Neural cell (in vitro differentiated cells): ENCODE measurements at regions not wholly inside any gene's neighbourhood (a gene's known extent, or its start where the extent isn't known, plus 50 kb on each side); places are given as distances from the start of the nearest gene placed in this dataset.

Experiments used
- H2AFZ ChIP-seq: fragments of 200-600, 300-800 bp; sonication (generic), shearing (Covaris generic); 2 replicates; pipeline ENCODE4 v1.6.0; 2014; ENCODE audit warnings: low read depth, mild to moderate bottlenecking, antibody characterized with exemption, low read length, moderate library complexity
- H3F3A ChIP-seq: fragments of 200-600 bp; shearing (Covaris generic); 2 replicates; pipeline ENCODE4 v1.6.1; 2016; ENCODE audit warnings: mild to moderate bottlenecking, moderate library complexity, mixed read lengths, antibody characterized with exemption, low read length; ENCODE audit not compliant: insufficient read depth, poor library complexity, severe bottlenecking
- H3K27ac ChIP-seq: fragments of 200-600, 300-800 bp; sonication (generic), shearing (Covaris generic); 2 replicates; pipeline ENCODE4 v1.5.1; 2014; ENCODE audit warnings: mild to moderate bottlenecking, low read length, moderate library complexity
- H3K27me3 ChIP-seq: fragments of 300-800, 200-600 bp; sonication (generic), shearing (Covaris generic); 2 replicates; pipeline ENCODE4 v1.6.0; 2014; ENCODE audit warnings: mild to moderate bottlenecking, low read depth, low read length, moderate library complexity; ENCODE audit not compliant: insufficient read depth
- H3K36me3 ChIP-seq: fragments of 300-800, 200-600 bp; sonication (generic), shearing (Covaris generic); 2 replicates; pipeline ENCODE4 v1.5.1; 2014; ENCODE audit warnings: mild to moderate bottlenecking, antibody characterized with exemption, low read length, moderate library complexity; ENCODE audit not compliant: insufficient read depth
- H3K4me2 ChIP-seq: fragments of 300-800, 200-600 bp; sonication (generic), shearing (Covaris generic); 2 replicates; pipeline ENCODE4 v1.6.0; 2014; ENCODE audit warnings: mild to moderate bottlenecking, low read length
- H3K4me3 ChIP-seq: fragments of 300-800, 200-600 bp; sonication (generic), shearing (Covaris generic); 2 replicates; pipeline ENCODE4 v1.5.1; 2014; ENCODE audit warnings: mild to moderate bottlenecking, low read length, moderate library complexity
- H3K79me2 ChIP-seq: fragments of 200-600 bp; shearing (Covaris generic); replicated peaks from 2 replicates; pipeline ENCODE4 v1.6.0; 2014; ENCODE audit warnings: mild to moderate bottlenecking, low read length, moderate library complexity; ENCODE audit not compliant: insufficient read depth
- H3K9ac ChIP-seq: fragments of 300-800, 200-600 bp; sonication (generic), shearing (Covaris generic); 2 replicates; pipeline ENCODE4 v1.6.1; 2016; ENCODE audit warnings: mild to moderate bottlenecking, low read length, mixed read lengths
- H3K9me2 ChIP-seq: fragments of 200-600 bp; shearing (Covaris generic); 2 replicates; pipeline ENCODE4 v1.6.1; 2016; ENCODE audit warnings: mild to moderate bottlenecking, low read length, mixed read lengths; ENCODE audit not compliant: insufficient read depth
- H3K9me3 ChIP-seq: fragments of 200-600, 300-800 bp; sonication (generic), shearing (Covaris generic); 2 replicates; pipeline ENCODE4 v1.6.1; 2016; ENCODE audit warnings: mild to moderate bottlenecking, mixed run types, low read length, moderate library complexity, mixed read lengths
- H4K20me1 ChIP-seq: fragments of 200-600 bp; shearing (Covaris generic); 2 replicates; pipeline ENCODE4 v1.6.1; 2016; ENCODE audit warnings: mild to moderate bottlenecking, mixed run types; ENCODE audit not compliant: insufficient read depth
- CTCF ChIP-seq: fragments of 450-650 bp; IDR thresholded peaks from 2 replicates; pipeline ENCODE4 v1.5.1; 2014; ENCODE audit warnings: antibody characterized with exemption, mild to moderate bottlenecking, moderate library complexity; ENCODE audit not compliant: poor library complexity, severe bottlenecking
- EP300 ChIP-seq: fragments of 450-650 bp; conservative IDR thresholded peaks from 2 replicates; pipeline ENCODE4 v1.6.1; 2014; ENCODE audit warnings: antibody characterized with exemption, mild to moderate bottlenecking, moderate library complexity; ENCODE audit not compliant: poor library complexity, severe bottlenecking
- EZH2 ChIP-seq: fragments of 200-600, 300-800 bp; shearing (Covaris generic), sonication (generic); IDR thresholded peaks from 2 replicates; pipeline ENCODE4 v1.6.1; 2014; ENCODE audit warnings: antibody characterized with exemption, low read length, borderline replicate concordance, mild to moderate bottlenecking; ENCODE audit not compliant: insufficient read depth, poor library complexity, severe bottlenecking
- MXI1 ChIP-seq: fragments of 450-650 bp; conservative IDR thresholded peaks from 2 replicates; pipeline ENCODE4 v1.6.1; 2014; ENCODE audit warnings: antibody characterized with exemption, mild to moderate bottlenecking; ENCODE audit not compliant: poor library complexity, severe bottlenecking
- POLR2AphosphoS5 ChIP-seq: IDR thresholded peaks from 2 replicates; pipeline ENCODE4 v1.6.1; 2012
- RAD21 ChIP-seq: fragments of 450-650 bp; conservative IDR thresholded peaks from 2 replicates; pipeline ENCODE4 v1.6.1; 2014; ENCODE audit warnings: antibody characterized with exemption, mild to moderate bottlenecking, moderate library complexity
- SMC3 ChIP-seq: fragments of 450-650 bp; conservative IDR thresholded peaks from 2 replicates; pipeline ENCODE4 v1.6.1; 2014; ENCODE audit warnings: antibody characterized with exemption, mild to moderate bottlenecking, moderate library complexity; ENCODE audit not compliant: poor library complexity
- TAF1 ChIP-seq: IDR thresholded peaks from 2 replicates; pipeline ENCODE4 v1.6.1; 2012; ENCODE audit warnings: low read depth
- TF ChIP-seq, protein P1 (sequence below): IDR thresholded peaks from 2 replicates; pipeline ENCODE4 v1.6.1; 2012; ENCODE audit warnings: borderline replicate concordance

- Histone ChIP-seq H3K79me2 (no peaks in the 10 kb centered on the region), H3K27me3 (no peaks in the 10 kb centered on the region), H4K20me1 (no peaks in the 10 kb centered on the region), H3K4me3 (no peak overlapping the region), H3F3A (no peaks in the 10 kb centered on the region), H3K4me2 (no peak overlapping the region), H2AFZ (no peak overlapping the region), H3K36me3 (no peaks in the 10 kb centered on the region), H3K9me2 (no peaks in the 10 kb centered on the region), H3K9me3 (no peaks in the 10 kb centered on the region), H3K9ac (no peak overlapping the region), H3K27ac (no peak overlapping the region)
- TF ChIP-seq EZH2 (no peak), RAD21 (no peak), MXI1 (no peak), EP300 (no peak), POLR2AphosphoS5 (no peak), CTCF (no peak), TAF1 (no peak), SMC3 (no peak)
- TF ChIP-seq, protein P1, sequence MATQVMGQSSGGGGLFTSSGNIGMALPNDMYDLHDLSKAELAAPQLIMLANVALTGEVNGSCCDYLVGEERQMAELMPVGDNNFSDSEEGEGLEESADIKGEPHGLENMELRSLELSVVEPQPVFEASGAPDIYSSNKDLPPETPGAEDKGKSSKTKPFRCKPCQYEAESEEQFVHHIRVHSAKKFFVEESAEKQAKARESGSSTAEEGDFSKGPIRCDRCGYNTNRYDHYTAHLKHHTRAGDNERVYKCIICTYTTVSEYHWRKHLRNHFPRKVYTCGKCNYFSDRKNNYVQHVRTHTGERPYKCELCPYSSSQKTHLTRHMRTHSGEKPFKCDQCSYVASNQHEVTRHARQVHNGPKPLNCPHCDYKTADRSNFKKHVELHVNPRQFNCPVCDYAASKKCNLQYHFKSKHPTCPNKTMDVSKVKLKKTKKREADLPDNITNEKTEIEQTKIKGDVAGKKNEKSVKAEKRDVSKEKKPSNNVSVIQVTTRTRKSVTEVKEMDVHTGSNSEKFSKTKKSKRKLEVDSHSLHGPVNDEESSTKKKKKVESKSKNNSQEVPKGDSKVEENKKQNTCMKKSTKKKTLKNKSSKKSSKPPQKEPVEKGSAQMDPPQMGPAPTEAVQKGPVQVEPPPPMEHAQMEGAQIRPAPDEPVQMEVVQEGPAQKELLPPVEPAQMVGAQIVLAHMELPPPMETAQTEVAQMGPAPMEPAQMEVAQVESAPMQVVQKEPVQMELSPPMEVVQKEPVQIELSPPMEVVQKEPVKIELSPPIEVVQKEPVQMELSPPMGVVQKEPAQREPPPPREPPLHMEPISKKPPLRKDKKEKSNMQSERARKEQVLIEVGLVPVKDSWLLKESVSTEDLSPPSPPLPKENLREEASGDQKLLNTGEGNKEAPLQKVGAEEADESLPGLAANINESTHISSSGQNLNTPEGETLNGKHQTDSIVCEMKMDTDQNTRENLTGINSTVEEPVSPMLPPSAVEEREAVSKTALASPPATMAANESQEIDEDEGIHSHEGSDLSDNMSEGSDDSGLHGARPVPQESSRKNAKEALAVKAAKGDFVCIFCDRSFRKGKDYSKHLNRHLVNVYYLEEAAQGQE = no peak
Measured at GRCh38 chr10:111887266-111887665, 296.3 kb downstream of the GPAM start.

GRCh38 chr10:111890046-111890445 lies 293.5 kb downstream of the GPAM start:
- Histone ChIP-seq H3F3A (no peaks in the 10 kb centered on the region), H3K36me3 (no peaks in the 10 kb centered on the region), H3K4me3 (no peak overlapping the region), H3K27me3 (no peaks in the 10 kb centered on the region), H4K20me1 (no peaks in the 10 kb centered on the region), H3K79me2 (no peaks in the 10 kb centered on the region), H3K9ac (no peak overlapping the region), H3K4me2 (no peak overlapping the region), H2AFZ (no peak overlapping the region), H3K9me3 (no peaks in the 10 kb centered on the region), H3K27ac (no peak overlapping the region), H3K9me2 (no peaks in the 10 kb centered on the region)
- no peak for TF ChIP-seq POLR2AphosphoS5
- TF ChIP-seq, protein P1 = no peak
- no peak for TF ChIP-seq RAD21
- no peak for TF ChIP-seq TAF1
- no peak for TF ChIP-seq EP300
- TF ChIP-seq MXI1 = no peak
- no peak for TF ChIP-seq EZH2
- no peak for TF ChIP-seq SMC3
- TF ChIP-seq CTCF = no peak
